ENCODE measurements at regions not wholly inside any gene's neighbourhood (a gene's known extent, or its start where the extent isn't known, plus 50 kb on each side); places are given as distances from the start of the nearest gene placed in this dataset.

- Histone ChIP-seq H3K27ac (no peak overlapping the region), H3K36me3 (no peaks in the 10 kb centered on the region), H3K4me3 (no peak overlapping the region), H3K9me3 (no peaks in the 10 kb centered on the region), H3K4me1 (peaks cover 6% of the 10 kb centered on the region), H3K27me3 (no peaks in the 10 kb centered on the region)
- ATAC-seq (no peak), DNase-seq (no peak)
- intact Hi-C loops (cut with DNase I) = no loop called here
- TF ChIP-seq, protein P1, sequence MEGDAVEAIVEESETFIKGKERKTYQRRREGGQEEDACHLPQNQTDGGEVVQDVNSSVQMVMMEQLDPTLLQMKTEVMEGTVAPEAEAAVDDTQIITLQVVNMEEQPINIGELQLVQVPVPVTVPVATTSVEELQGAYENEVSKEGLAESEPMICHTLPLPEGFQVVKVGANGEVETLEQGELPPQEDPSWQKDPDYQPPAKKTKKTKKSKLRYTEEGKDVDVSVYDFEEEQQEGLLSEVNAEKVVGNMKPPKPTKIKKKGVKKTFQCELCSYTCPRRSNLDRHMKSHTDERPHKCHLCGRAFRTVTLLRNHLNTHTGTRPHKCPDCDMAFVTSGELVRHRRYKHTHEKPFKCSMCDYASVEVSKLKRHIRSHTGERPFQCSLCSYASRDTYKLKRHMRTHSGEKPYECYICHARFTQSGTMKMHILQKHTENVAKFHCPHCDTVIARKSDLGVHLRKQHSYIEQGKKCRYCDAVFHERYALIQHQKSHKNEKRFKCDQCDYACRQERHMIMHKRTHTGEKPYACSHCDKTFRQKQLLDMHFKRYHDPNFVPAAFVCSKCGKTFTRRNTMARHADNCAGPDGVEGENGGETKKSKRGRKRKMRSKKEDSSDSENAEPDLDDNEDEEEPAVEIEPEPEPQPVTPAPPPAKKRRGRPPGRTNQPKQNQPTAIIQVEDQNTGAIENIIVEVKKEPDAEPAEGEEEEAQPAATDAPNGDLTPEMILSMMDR (IDR thresholded peaks at IDR 0.05) = no peak
These were observed 121.8 kb downstream of the TOMM20 start for GRCh38 chr1:235006816-235007215.

DNA sequence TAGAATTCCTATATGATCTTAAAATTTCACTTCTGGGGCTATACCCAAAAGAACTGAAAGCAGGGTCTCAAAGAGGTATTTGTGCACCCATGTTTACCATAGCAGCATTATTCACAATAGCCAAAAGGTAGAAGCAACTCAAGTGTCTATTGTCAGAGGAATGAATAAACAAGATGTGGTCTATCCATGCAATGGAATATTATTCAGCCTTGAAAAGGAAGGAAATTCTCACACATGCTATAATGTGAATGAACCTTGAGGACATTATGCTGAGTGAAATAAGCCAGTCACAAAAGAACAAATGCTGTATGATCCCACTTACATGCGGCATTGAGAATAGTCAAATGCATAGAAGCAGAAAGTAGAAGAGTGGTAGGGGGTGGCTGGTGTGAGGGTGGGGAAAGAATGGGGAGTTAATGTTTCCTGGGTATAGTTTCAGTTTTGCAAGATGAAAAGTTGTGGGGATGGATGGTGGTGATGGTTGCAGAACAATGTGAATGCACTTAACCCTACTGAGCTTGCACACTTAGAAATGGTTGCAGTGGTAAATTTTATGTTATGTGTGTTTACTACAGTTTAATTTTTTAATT is 122.4 kb downstream of the TOMM20 start:
- ATAC-seq (no peak), DNase-seq (no peak)
- Histone ChIP-seq H3K4me1 (peaks cover 6% of the 10 kb centered on the region), H3K36me3 (no peaks in the 10 kb centered on the region), H3K4me3 (no peak overlapping the region), H3K27me3 (no peaks in the 10 kb centered on the region), H3K27ac (no peak overlapping the region), H3K9me3 (no peaks in the 10 kb centered on the region)
- intact Hi-C loops (cut with DNase I) = no loop called here
- TF ChIP-seq, protein P1 (IDR thresholded peaks at IDR 0.05) = no peak

DNA sequence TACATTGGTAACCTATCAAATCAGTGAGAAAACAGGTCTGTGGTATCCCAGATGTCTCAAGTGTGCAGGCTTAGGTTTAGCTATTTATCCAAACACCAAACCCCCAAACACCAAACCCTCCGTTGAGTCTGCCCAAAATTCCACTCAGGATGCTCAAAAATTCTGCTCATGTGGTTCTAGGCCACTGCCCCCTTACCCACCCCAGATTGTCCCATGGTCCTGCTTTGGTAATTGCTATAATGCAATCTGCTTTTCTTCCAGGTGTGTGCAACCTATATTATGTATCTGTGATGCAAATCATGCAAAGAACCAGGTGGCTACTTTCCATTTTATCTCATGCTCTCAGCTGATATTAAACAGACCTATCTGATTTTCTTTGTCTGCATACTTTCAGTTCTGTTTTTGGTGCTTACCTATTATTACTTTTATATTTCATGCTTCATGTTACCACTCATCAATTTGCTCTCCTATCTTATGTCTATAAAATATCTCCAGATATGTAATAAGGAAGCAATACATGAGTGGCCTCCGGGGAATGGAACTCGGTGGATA is 123.7 kb downstream of the TOMM20 start:
- intact Hi-C loops (cut with DNase I) = no loop called here
- no peak overlapping the region for H3K27ac ChIP-seq
- H3K36me3 ChIP-seq = no peaks in the 10 kb centered on the region
- TF ChIP-seq, protein P1 (IDR thresholded peaks at IDR 0.05) = no peak
- DNase-seq = no peak
- H3K9me3 ChIP-seq = no peaks in the 10 kb centered on the region
- no peak for ATAC-seq
- peaks cover 6% of the 10 kb centered on the region for H3K4me1 ChIP-seq
- H3K4me3 ChIP-seq = no peak overlapping the region
- H3K27me3 ChIP-seq = no peaks in the 10 kb centered on the region

DNA sequence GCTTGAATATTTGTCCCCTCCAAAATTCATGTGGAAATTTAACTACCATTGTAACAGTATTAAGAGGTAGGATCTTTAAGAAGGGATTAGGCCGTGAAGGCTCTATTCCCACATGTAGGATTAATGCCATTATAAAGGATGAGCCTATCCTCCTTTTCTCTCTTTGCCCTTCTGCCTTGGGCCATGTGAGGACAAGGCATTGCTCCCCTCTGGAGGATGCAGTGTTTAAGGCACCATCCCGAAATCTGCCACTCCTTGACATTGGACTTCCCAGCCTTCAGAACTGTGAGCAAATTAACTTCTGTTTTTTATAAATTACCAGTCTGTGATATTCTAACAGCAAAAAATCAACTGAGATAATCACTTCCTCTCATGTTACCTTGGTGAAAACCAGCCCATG is 124.4 kb downstream of the TOMM20 start:
- H3K27ac ChIP-seq = no peak overlapping the region
- no peak overlapping the region for H3K4me3 ChIP-seq
- H3K9me3 ChIP-seq = no peaks in the 10 kb centered on the region
- H3K4me1 ChIP-seq = peaks cover 6% of the 10 kb centered on the region
- no peaks in the 10 kb centered on the region for H3K27me3 ChIP-seq
- intact Hi-C loops (cut with DNase I) = no loop called here
- no peaks in the 10 kb centered on the region for H3K36me3 ChIP-seq
- ATAC-seq = no peak
- TF ChIP-seq, protein P1 (IDR thresholded peaks at IDR 0.05) = no peak
- DNase-seq = no peak

DNA sequence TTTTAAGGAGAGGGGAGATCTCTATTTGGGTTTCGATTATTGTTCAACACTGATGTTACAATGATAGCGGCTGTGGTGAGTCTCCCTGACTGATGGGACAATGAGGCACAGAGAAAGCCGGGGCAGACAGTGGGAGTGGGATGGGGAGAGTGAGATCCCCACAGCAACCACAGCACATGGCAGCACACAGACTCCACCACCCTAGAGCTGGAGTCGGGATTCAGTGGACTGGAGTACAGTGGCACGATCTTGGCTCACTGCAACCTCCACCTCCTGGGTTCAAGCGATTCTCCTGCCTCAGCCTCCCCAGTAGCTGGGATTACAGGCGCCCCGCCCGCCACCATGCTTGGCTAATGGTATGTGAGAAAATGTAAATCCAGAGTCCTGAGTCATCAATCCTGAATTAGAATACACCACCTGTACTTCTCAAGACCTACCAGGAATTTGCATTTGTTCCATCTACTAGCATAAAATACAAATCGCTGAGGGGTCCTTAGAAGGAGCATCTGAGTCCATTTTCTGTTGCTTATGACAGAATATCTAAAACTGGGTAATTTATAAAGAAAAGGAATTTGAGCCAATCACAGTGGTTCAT is 125.8 kb downstream of the TOMM20 start:
- no peak for ATAC-seq
- Histone ChIP-seq H3K36me3 (no peaks in the 10 kb centered on the region), H3K4me3 (no peak overlapping the region), H3K27ac (no peak overlapping the region), H3K9me3 (no peaks in the 10 kb centered on the region), H3K27me3 (no peaks in the 10 kb centered on the region), H3K4me1 (peaks cover 8% of the 10 kb centered on the region)
- TF ChIP-seq, protein P1 (IDR thresholded peaks at IDR 0.05) = no peak
- no peak for DNase-seq
- intact Hi-C loops (cut with DNase I) = no loop called here
